ENCODE measurements at regions not wholly inside any gene's neighbourhood (a gene's known extent, or its start where the extent isn't known, plus 50 kb on each side); places are given as distances from the start of the nearest gene placed in this dataset.

DNA sequence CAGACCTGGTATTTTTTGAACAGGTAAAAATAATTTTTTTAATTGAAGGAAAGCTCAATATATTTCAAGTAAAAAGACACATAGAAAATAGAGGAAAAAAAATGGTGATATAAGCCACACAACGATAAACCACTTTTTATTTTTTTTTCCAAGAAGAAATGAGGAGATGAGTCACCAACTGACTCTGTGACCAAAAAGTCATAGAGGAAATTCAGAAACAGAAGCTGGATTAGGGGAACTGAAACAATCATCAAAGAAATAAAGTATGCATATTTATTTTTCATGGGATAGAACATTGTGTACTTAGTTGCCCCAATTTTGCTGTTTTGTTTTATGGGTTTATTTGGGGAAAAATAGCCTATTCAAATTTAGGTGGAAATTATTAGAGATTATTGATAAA is 176.8 kb upstream of the AGR3 start:
- H3K4me3 ChIP-seq (ENCODE audit: control insufficient read depth in 2 of 3, extremely low read depth in 1 of 3, insufficient read depth in 2 of 3, low read depth in 1 of 3, low read length in 3 of 3), result no peak overlapping the region
- no peak overlapping the region for H3K9ac ChIP-seq (ENCODE audit: control insufficient read depth, extremely low read depth, insufficient read depth, low read length)
- H3K27me3 ChIP-seq (ENCODE audit: control insufficient read depth, extremely low read depth, insufficient read depth, low read length), result no peaks in the 10 kb centered on the region
- no peak for DNase-seq (ENCODE audit: low read depth, low spot score)
- H2AFZ ChIP-seq (ENCODE audit: control insufficient read depth, low read length), result no peak overlapping the region
- no peaks in the 10 kb centered on the region for H3K36me3 ChIP-seq (ENCODE audit: control insufficient read depth in 2 of 2, extremely low read depth in 1 of 2, insufficient read depth in 2 of 2, low read length in 2 of 2)
- no peak for FAIRE-seq
- H3K79me2 ChIP-seq (ENCODE audit: control insufficient read depth, insufficient read depth, low read length), result no peaks in the 10 kb centered on the region
- no peaks in the 10 kb centered on the region for H3K9me1 ChIP-seq (ENCODE audit: control insufficient read depth, extremely low read depth, insufficient read depth, low read length)
- dilution Hi-C loops (cut with MboI; ENCODE audit: extremely low pct_ligation_motif_present, low sequenced_read_pairs), result no loop called here
- H4K20me1 ChIP-seq (ENCODE audit: control insufficient read depth, extremely low read depth, insufficient read depth, low read length), result no peaks in the 10 kb centered on the region
- no peak overlapping the region for H3K4me2 ChIP-seq (ENCODE audit: control insufficient read depth, extremely low read depth, insufficient read depth, low read depth, low read length)
- H3K4me1 ChIP-seq (ENCODE audit: control insufficient read depth, extremely low read depth, insufficient read depth, low read length), result peaks cover 30% of the 10 kb centered on the region
- H3K9me3 ChIP-seq (ENCODE audit: control insufficient read depth, low read depth, low read length), result no peaks in the 10 kb centered on the region
- no peak for TF ChIP-seq CTCF (optimal IDR thresholded peaks at IDR 0.05 in 1 of 3, IDR thresholded peaks at IDR 0.05 in 1 of 3, conservative IDR thresholded peaks at IDR 0.05 in 1 of 3; ENCODE audit: extremely low read depth in 1 of 3, insufficient read depth in 2 of 3, low read length in 3 of 3)
- no peak for TF ChIP-seq EZH2 (IDR thresholded peaks at IDR 0.05; ENCODE audit: low read length)
- no peak overlapping the region for H3K27ac ChIP-seq (ENCODE audit: control insufficient read depth, insufficient read depth, low read length)

DNA sequence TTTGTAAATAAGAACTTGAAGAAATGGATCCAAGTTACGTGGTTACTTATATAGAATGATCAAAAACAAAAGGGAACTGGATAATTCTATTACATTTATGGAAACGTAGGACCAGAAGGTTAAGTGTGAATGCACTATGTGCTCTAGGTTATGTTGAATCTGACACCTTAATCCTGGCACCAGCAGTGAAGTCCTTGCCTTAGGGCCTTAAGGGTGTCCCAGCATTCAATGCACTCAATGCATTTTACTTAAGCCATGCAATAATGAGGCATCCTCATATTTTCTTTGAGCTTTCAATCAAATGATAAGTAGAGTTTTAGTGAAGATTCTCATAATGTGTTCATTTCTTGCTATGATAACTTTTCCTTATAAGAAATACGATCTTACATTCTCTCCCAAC is 178.3 kb upstream of the AGR3 start:
- H3K27me3 ChIP-seq (ENCODE audit: control insufficient read depth, extremely low read depth, insufficient read depth, low read length), result no peaks in the 10 kb centered on the region
- no peak overlapping the region for H3K9ac ChIP-seq (ENCODE audit: control insufficient read depth, extremely low read depth, insufficient read depth, low read length)
- dilution Hi-C loops (cut with MboI; ENCODE audit: extremely low pct_ligation_motif_present, low sequenced_read_pairs), result no loop called here

More for the DNA sequence above, 178.3 kb upstream of the AGR3 start:
- no peaks in the 10 kb centered on the region for H4K20me1 ChIP-seq (ENCODE audit: control insufficient read depth, extremely low read depth, insufficient read depth, low read length)
- H3K4me1 ChIP-seq (ENCODE audit: control insufficient read depth, extremely low read depth, insufficient read depth, low read length), result peaks cover 19% of the 10 kb centered on the region
- H3K27ac ChIP-seq (ENCODE audit: control insufficient read depth, insufficient read depth, low read length), result no peak overlapping the region
- no peak overlapping the region for H3K4me3 ChIP-seq (ENCODE audit: control insufficient read depth in 2 of 3, extremely low read depth in 1 of 3, insufficient read depth in 2 of 3, low read depth in 1 of 3, low read length in 3 of 3)
- no peaks in the 10 kb centered on the region for H3K79me2 ChIP-seq (ENCODE audit: control insufficient read depth, insufficient read depth, low read length)
- no peaks in the 10 kb centered on the region for H3K9me1 ChIP-seq (ENCODE audit: control insufficient read depth, extremely low read depth, insufficient read depth, low read length)
- no peak for DNase-seq (ENCODE audit: low read depth, low spot score)
- H3K36me3 ChIP-seq (ENCODE audit: control insufficient read depth in 2 of 2, extremely low read depth in 1 of 2, insufficient read depth in 2 of 2, low read length in 2 of 2), result no peaks in the 10 kb centered on the region
- no peak for TF ChIP-seq CTCF (optimal IDR thresholded peaks at IDR 0.05 in 1 of 3, IDR thresholded peaks at IDR 0.05 in 1 of 3, conservative IDR thresholded peaks at IDR 0.05 in 1 of 3; ENCODE audit: extremely low read depth in 1 of 3, insufficient read depth in 2 of 3, low read length in 3 of 3)
- no peak for TF ChIP-seq EZH2 (IDR thresholded peaks at IDR 0.05; ENCODE audit: low read length)
- H3K9me3 ChIP-seq (ENCODE audit: control insufficient read depth, low read depth, low read length), result no peaks in the 10 kb centered on the region
- H3K4me2 ChIP-seq (ENCODE audit: control insufficient read depth, extremely low read depth, insufficient read depth, low read depth, low read length), result no peak overlapping the region
- no peak for FAIRE-seq
- H2AFZ ChIP-seq (ENCODE audit: control insufficient read depth, low read length), result no peak overlapping the region

All from keratinocyte (primary cell).